Stomach (tissue), 8 donors: ENCODE measurements at regions not wholly inside any gene's neighbourhood (a gene's known extent, or its start where the extent isn't known, plus 50 kb on each side); places are given as distances from the start of the nearest gene placed in this dataset.

Source experiments
- DNase-seq, 2 donors: peaks; one replicate each; pipeline versions ENCODE4 v3.0.0 to v3.0.0-alpha.2; 2013 to 2019
- H3K27ac ChIP-seq, 5 donors: fragments of 200-600 bp in 4 of 5; sonication (generic) in 4 of 5; one replicate each; pipeline ENCODE4 v1.5.1; 2013 to 2019; ENCODE audit warnings: mild to moderate bottlenecking in 1 of 5, moderate library complexity in 1 of 5
- H3K27me3 ChIP-seq, 3 donors: fragments of 200-600 bp; sonication (generic); one replicate each; pipeline ENCODE4 v1.5.1; 2017 to 2019; ENCODE audit warnings: mixed run types in 1 of 3
- H3K36me3 ChIP-seq, 4 donors: fragments of 200-600 bp; sonication (generic); 1 replicate in 3 of 4; 2 replicates in 1 of 4; pipeline ENCODE4 v1.5.1; 2016 to 2019
- H3K4me1 ChIP-seq, 4 donors: fragments of 200-600 bp; sonication (generic); one replicate each; pipeline ENCODE4 v1.5.1; 2016 to 2019
- H3K4me3 ChIP-seq, 4 donors: fragments of 200-600 bp; sonication (generic) in 3 of 4; one replicate each; pipeline ENCODE4 v1.5.1; 2016 to 2019; ENCODE audit warnings: mild to moderate bottlenecking in 1 of 4
- H3K9me3 ChIP-seq, 4 donors: fragments of 200-600 bp; sonication (generic); one replicate each; pipeline ENCODE4 v1.5.1; 2016 to 2019
- EP300 ChIP-seq: sonication (generic); formaldehyde crosslinking; IDR thresholded peaks from one replicate; pipeline ENCODE4 v1.6.1; 2017; ENCODE audit warnings: antibody characterized with exemption
- POLR2A ChIP-seq, 4 donors: fragments of 450-650 bp; IDR thresholded peaks; one replicate each; pipeline ENCODE4 v1.6.1; 2016; ENCODE audit warnings: antibody characterized with exemption in 4 of 4, control low read depth in 2 of 4, mild to moderate bottlenecking in 1 of 4, moderate library complexity in 1 of 4
- POLR2AphosphoS5 ChIP-seq, 3 donors: sonication (generic); formaldehyde crosslinking; IDR thresholded peaks; one replicate each; pipeline ENCODE4 v1.6.1; 2016; ENCODE audit warnings: antibody characterized with exemption in 3 of 3
- WGBS, 5 donors: extraction: QIAGEN DNeasy Blood & Tissue Kit in 3 of 5; methylation state at CpG; one replicate each; pipeline versions ENCODE4 v1.1.5 to v1.1.7; 2013 to 2018; 5-methylcytosine and 5-hydroxymethylcytosine counted together
- intact Hi-C: fragments of 100-400 bp; cut with DNase I; formaldehyde crosslinking; loops from one replicate; pipeline ENCODE4 v1.15.1; 2023; ENCODE audit warnings: low total_unique reads
- TF ChIP-seq, protein P1 (sequence below), 7 experiments: fragments of 450-650 bp in 4 of 7; fragments of 200-600 bp in 3 of 7; sonication (generic) in 3 of 7; IDR thresholded peaks; one replicate each; pipeline ENCODE4 v1.5.1; 2016 to 2019; ENCODE audit warnings: antibody characterized with exemption in 7 of 7, control low read depth in 2 of 7, mild to moderate bottlenecking in 1 of 7
- donor health status: healthy with polysubstance abuse.
- donor health status: Bipolar disorder and iron deficiency.
- donor health status: healthy.

- Histone ChIP-seq H3K4me3 (no peak overlapping the region), H3K4me1 (no peaks in the 10 kb centered on the region), H3K36me3 (no peaks in the 10 kb centered on the region), H3K27me3 (no peaks in the 10 kb centered on the region), H3K27ac (no peak overlapping the region), H3K9me3 (no peaks in the 10 kb centered on the region)
- intact Hi-C loops, result no loop called here
- DNase-seq, result peak in 1 of 2 donors; percentile 35
- TF ChIP-seq POLR2AphosphoS5 (IDR thresholded peaks at IDR 0.05), result no peak
- no peak for TF ChIP-seq EP300
- no peak for TF ChIP-seq POLR2A (IDR thresholded peaks at IDR 0.05)
- TF ChIP-seq, protein P1, sequence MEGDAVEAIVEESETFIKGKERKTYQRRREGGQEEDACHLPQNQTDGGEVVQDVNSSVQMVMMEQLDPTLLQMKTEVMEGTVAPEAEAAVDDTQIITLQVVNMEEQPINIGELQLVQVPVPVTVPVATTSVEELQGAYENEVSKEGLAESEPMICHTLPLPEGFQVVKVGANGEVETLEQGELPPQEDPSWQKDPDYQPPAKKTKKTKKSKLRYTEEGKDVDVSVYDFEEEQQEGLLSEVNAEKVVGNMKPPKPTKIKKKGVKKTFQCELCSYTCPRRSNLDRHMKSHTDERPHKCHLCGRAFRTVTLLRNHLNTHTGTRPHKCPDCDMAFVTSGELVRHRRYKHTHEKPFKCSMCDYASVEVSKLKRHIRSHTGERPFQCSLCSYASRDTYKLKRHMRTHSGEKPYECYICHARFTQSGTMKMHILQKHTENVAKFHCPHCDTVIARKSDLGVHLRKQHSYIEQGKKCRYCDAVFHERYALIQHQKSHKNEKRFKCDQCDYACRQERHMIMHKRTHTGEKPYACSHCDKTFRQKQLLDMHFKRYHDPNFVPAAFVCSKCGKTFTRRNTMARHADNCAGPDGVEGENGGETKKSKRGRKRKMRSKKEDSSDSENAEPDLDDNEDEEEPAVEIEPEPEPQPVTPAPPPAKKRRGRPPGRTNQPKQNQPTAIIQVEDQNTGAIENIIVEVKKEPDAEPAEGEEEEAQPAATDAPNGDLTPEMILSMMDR (IDR thresholded peaks at IDR 0.05), result no peak
- 69 to 87% (median 79%) methylated on average over 8 to 9 of the region's 9 CpGs for WGBS, 5 donors
Measured at GRCh38 chr12:94795520-94795919, 145.2 kb upstream of the TMCC3 start.

GRCh38 chr12:94795044-94795443 lies 144.7 kb upstream of the TMCC3 start:
- Histone ChIP-seq H3K36me3 (no peaks in the 10 kb centered on the region), H3K4me3 (no peak overlapping the region), H3K4me1 (no peaks in the 10 kb centered on the region), H3K9me3 (no peaks in the 10 kb centered on the region), H3K27ac (no peak overlapping the region), H3K27me3 (no peaks in the 10 kb centered on the region)
- intact Hi-C loops, result no loop called here
- TF ChIP-seq EP300, result no peak
- TF ChIP-seq, protein P1 (IDR thresholded peaks at IDR 0.05), result no peak
- no peak for TF ChIP-seq POLR2AphosphoS5 (IDR thresholded peaks at IDR 0.05)
- no peak for TF ChIP-seq POLR2A (IDR thresholded peaks at IDR 0.05)
- DNase-seq, result no peak
- WGBS, 5 donors, result 78 to 91% (median 81%) methylated on average over 4 of the region's 4 CpGs

DNA sequence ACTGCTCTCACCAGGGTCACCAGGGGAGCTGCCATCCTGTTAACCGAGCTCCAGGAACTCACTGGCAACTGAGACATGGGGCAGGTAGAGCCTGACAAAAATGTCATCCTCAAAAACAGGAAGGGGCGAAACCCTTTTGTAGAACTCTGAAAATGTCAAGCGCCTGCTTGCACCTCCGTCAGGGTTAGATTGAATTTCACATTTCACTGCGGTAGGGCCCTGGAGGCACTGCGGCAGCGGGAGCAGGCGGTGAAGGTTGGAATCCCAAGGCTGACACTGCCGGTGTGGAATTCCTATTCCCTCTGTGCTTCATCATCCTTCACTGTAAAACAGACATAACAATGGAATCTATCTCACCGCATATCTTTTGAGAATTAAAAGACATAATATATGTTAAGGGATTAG lies 142.8 kb upstream of the TMCC3 start:
- H3K27ac ChIP-seq, result no peak overlapping the region
- no peak for DNase-seq
- no peaks in the 10 kb centered on the region for H3K4me1 ChIP-seq
- TF ChIP-seq POLR2AphosphoS5 (IDR thresholded peaks at IDR 0.05) (no peak), EP300 (no peak), POLR2A (IDR thresholded peaks at IDR 0.05) (no peak)
- TF ChIP-seq, protein P1 (IDR thresholded peaks at IDR 0.05), result no peak
- no peaks in the 10 kb centered on the region for H3K9me3 ChIP-seq
- no peak overlapping the region for H3K4me3 ChIP-seq
- intact Hi-C loops, result no loop called here
- 73 to 89% (median 81%) methylated on average over 10 of the region's 10 CpGs for WGBS, 5 donors
- H3K36me3 ChIP-seq, result no peaks in the 10 kb centered on the region
- H3K27me3 ChIP-seq, result no peaks in the 10 kb centered on the region

- peak in 1 of 2 donors; percentile 80 for DNase-seq
- Histone ChIP-seq H3K4me1 (no peaks in the 10 kb centered on the region), H3K27ac (no peak overlapping the region), H3K9me3 (no peaks in the 10 kb centered on the region), H3K4me3 (no peak overlapping the region), H3K36me3 (no peaks in the 10 kb centered on the region), H3K27me3 (no peaks in the 10 kb centered on the region)
- TF ChIP-seq, protein P1 (IDR thresholded peaks at IDR 0.05), result no peak
- TF ChIP-seq POLR2AphosphoS5 (IDR thresholded peaks at IDR 0.05) (no peak), POLR2A (IDR thresholded peaks at IDR 0.05) (no peak), EP300 (no peak)
- intact Hi-C loops, result no loop called here
- 37 to 60% (median 44%) methylated on average over 6 of the region's 6 CpGs for WGBS, 5 donors
Measured at GRCh38 chr12:94792693-94793092, 142.3 kb upstream of the TMCC3 start.
